ENCODE measurements at regions not wholly inside any gene's neighbourhood (a gene's known extent, or its start where the extent isn't known, plus 50 kb on each side); places are given as distances from the start of the nearest gene placed in this dataset.

DNA sequence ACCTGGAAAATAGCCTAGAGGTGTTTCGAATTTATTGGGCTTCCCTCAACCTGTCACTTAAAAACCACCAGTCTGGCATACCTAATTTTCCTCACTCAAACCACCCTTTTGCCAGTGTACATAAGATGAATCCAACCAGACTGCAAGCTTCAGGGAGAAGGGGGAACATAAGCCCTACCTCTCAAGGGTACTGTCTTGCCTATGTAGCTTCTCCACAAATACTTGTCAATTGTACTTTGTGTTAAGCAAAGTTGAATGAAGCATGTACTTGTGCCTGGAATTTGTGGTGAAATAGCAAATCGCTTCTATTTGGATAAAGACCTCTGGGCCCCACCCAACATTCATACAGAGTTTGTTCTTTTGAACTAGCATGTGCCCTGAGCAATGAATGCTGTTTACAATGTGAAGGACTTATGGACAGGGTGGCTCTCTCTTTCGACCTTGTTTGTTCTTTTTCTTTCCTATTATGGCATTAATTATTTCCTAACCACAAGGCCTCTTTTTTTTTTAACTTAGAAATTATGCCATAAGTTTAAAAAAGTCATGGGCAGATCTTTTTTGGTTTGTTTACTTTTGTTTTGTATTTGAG is 580.2 kb downstream of the EBF1 start (continued):
- TF ChIP-seq ZNF124 (CRISPR knock-in tag; IDR thresholded peaks at IDR 0.05) (peak; percentile 68; the same call in 1 of the 2 replicates), SAP130 (CRISPR knock-in tag; IDR thresholded peaks at IDR 0.05; ENCODE audit: low read depth) (peak; percentile 58; the same call in 1 of the 2 replicates), ZNF331 (CRISPR knock-in tag; IDR thresholded peaks at IDR 0.05) (peak; percentile 76; the same call in 1 of the 2 replicates), HDAC2 (CRISPR knock-in tag; IDR thresholded peaks at IDR 0.05) (peak; percentile 63), ATF2 (CRISPR knock-in tag; IDR thresholded peaks at IDR 0.05) (peak; percentile 27; the same call in 1 of the 2 replicates), TBX3 (IDR thresholded peaks at IDR 0.05; ENCODE audit: borderline replicate concordance) (0 out of 2 replicates have a peak, but pooled peaks have one; percentile 15), HDAC1 (CRISPR knock-in tag; IDR thresholded peaks at IDR 0.05) (peak; percentile 46; the same call in 1 of the 2 replicates), ZNF720 (CRISPR knock-in tag; IDR thresholded peaks at IDR 0.05) (no peak), PHF21A (CRISPR knock-in tag; IDR thresholded peaks at IDR 0.05) (0 out of 2 replicates have a peak, but pooled peaks have one; percentile 44), HNF4G (IDR thresholded peaks at IDR 0.05; ENCODE audit: borderline replicate concordance, low read depth, low read length) (peak; percentile 55; the same call in 1 of the 2 replicates), HNF4G (CRISPR knock-in tag; IDR thresholded peaks at IDR 0.05; ENCODE audit: borderline replicate concordance, low read depth) (no peak), ERF (CRISPR knock-in tag; IDR thresholded peaks at IDR 0.05) (no peak), TCF7 (IDR thresholded peaks at IDR 0.05; ENCODE audit: low read depth) (peak; percentile 78), YY1 (IDR thresholded peaks at IDR 0.05; ENCODE audit: insufficient read depth, insufficient replicate concordance, low read depth, low read length) (no peak), NRL (CRISPR knock-in tag; IDR thresholded peaks at IDR 0.05; ENCODE audit: borderline replicate concordance) (no peak), ZNF747 (CRISPR knock-in tag; IDR thresholded peaks at IDR 0.05; ENCODE audit: borderline replicate concordance) (0 out of 2 replicates have a peak, but pooled peaks have one; percentile 12), CHD4 (IDR thresholded peaks at IDR 0.05; ENCODE audit: borderline replicate concordance, low read length) (no peak), ARID5B (CRISPR knock-in tag; IDR thresholded peaks at IDR 0.05) (peak; percentile 90), ZNF205 (CRISPR knock-in tag; IDR thresholded peaks at IDR 0.05) (no peak)
- TF ChIP-seq, protein P1, sequence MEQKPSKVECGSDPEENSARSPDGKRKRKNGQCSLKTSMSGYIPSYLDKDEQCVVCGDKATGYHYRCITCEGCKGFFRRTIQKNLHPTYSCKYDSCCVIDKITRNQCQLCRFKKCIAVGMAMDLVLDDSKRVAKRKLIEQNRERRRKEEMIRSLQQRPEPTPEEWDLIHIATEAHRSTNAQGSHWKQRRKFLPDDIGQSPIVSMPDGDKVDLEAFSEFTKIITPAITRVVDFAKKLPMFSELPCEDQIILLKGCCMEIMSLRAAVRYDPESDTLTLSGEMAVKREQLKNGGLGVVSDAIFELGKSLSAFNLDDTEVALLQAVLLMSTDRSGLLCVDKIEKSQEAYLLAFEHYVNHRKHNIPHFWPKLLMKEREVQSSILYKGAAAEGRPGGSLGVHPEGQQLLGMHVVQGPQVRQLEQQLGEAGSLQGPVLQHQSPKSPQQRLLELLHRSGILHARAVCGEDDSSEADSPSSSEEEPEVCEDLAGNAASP (CRISPR knock-in tag; IDR thresholded peaks at IDR 0.05; ENCODE audit: borderline replicate concordance) = 0 out of 2 replicates have a peak, but pooled peaks have one; percentile 31
